ENCODE measurements at regions not wholly inside any gene's neighbourhood (a gene's known extent, or its start where the extent isn't known, plus 50 kb on each side); places are given as distances from the start of the nearest gene placed in this dataset.

DNA sequence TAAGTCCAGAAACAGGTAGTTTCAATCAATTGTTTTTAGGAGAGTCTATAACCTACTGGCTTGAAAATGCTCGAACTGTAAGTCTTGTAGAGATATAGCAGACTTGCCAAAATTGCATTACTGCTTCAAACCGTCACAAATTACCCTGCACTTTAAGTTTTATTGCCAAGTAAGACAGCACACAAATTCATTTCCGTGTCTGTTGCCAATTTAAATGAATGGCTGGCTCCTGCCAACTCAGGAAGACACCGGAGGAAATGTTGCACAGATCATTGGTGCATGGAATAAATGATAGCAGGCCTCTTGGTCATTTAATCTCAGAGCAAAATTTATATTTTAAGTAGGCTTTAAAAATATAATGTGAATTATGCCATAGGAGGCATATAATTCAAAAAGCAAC is 438.1 kb downstream of the HACE1 start:
- TF ChIP-seq ELF4 (IDR thresholded peaks at IDR 0.05) (no peak), HDGF (IDR thresholded peaks at IDR 0.05; ENCODE audit: borderline replicate concordance) (no peak), SP1 (IDR thresholded peaks at IDR 0.05) (no peak), BHLHE40 (IDR thresholded peaks at IDR 0.05; ENCODE audit: borderline replicate concordance) (no peak)
- TF ChIP-seq, protein P1, sequence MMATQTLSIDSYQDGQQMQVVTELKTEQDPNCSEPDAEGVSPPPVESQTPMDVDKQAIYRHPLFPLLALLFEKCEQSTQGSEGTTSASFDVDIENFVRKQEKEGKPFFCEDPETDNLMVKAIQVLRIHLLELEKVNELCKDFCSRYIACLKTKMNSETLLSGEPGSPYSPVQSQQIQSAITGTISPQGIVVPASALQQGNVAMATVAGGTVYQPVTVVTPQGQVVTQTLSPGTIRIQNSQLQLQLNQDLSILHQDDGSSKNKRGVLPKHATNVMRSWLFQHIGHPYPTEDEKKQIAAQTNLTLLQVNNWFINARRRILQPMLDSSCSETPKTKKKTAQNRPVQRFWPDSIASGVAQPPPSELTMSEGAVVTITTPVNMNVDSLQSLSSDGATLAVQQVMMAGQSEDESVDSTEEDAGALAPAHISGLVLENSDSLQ (IDR thresholded peaks at IDR 0.05) = no peak
